ENCODE measurements at regions not wholly inside any gene's neighbourhood (a gene's known extent, or its start where the extent isn't known, plus 50 kb on each side); places are given as distances from the start of the nearest gene placed in this dataset.

DNA sequence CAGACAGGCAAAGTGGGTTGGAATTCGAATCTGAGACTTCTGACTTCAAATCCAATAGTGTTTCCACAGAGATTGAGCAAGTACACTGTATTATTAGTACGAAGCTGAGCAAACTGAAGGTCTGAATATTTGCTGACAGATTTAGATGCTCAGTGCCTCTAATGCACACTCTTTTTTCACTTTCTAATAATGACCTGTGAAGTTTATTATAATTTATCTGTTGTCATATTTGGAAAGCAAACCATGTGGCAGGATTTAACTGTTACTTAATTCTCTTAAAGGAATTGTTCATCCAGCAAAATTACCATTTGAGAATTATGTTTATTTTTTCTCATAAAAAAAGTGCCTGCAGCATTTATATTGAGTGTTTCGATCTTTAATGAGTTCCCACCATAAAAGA lies 277.3 kb downstream of the DMRT2 start:
- DNase-seq (ENCODE audit: low read depth, low spot score): no peak

DNA sequence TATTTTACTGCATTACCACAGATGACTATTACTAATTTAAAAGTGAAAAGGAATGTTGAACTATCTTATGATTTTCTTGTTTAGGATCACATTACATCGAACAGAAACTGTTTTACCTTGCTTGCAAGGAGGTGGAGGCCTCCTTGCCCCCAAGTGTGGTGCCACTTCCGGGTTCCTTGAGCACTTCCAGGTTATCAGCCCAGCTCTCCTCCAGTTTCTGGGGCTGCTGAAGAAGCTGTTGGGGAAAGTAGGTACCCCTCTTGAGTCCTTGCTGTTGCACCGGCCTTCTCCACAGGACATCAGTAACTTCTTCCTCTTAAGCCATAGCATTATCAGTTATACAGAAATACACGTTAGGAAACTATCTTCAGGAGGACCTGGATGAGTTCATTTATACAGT lies 278.2 kb downstream of the DMRT2 start:
- no peak for DNase-seq (ENCODE audit: low read depth, low spot score)

DNA sequence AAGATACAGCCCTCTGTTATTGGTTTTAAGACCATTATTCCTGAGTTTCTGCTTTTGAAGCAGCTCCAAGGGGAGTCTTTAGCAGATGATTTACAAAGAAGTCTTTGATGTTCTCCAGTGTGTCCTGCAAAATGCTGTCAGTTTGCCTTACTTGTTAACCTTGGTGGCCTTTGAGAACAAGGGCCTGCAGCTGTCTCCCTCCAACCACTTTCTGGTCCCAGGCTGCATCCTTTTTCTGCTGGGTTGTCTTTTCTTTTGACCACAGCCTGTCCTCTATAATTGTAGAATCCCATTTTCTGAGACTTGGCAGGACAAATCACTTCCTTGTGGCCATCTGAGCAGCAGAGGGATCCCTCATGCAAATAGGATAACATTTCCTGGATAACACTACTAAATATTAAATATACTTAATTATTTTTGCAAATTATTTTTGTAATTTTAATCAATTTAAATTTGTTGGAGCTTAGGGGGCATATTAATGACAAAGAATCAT lies 281.4 kb downstream of the DMRT2 start:
- DNase-seq (ENCODE audit: low read depth, low spot score): no peak

DNA sequence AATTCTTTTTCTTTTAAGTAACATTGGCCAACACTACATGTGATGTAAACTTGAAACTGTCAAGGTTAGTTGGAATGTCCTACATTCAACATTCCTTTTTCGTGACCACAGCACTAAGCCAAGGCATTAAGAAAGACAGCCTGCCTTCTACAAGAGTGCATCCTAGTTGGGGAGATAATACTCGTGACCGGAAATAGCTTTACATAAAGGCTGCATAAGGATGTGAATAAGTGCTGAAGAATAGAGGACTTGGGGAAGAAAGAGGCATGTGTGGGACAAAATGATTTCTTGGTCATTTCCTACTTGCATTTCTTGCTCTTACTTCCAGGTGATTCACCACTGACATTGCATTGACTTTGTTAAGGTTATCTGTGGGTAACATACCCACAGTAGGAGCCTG lies 282.0 kb downstream of the DMRT2 start:
- DNase-seq (ENCODE audit: low read depth, low spot score): no peak

DNA sequence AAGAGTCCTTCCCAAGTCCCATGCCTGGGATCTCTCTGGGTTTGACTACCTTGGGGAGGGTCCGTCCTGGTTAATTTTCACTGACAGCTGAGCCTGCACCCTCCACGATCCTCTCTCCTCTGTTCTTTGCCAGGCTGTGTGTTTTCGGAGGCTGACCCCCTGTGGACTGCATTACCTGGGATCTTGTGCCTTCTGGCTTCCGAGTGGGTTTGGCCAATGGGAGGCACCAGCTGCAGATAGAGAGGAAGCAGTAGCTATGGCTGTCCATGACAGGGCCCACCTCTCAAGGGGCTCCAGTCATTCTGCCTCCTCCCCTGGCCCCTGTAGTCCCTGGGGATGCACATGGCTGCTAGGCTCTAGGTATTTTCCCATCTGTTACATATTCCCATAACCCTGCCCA lies 285.0 kb downstream of the DMRT2 start:
- DNase-seq (ENCODE audit: low read depth, low spot score): no peak

DNA sequence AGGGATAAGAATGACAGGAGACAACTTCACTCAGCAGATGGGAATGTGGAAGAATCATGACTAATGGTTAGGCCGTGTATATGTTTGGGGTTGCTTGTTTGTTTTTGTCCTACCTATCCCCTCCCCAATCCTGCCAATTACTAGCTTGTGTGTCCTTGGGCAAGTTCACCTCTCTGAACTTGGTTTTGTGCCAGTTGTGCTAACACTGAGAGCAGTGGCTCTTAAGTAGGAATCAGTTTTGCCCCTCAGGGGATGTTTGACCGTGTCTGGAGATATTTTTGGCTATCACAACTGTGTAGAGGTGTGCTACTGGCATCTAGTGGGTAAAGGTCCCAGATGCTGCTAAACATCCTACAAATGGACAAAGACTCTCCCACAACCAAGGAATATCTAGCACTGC lies 287.0 kb downstream of the DMRT2 start:
- no peak for DNase-seq (ENCODE audit: low read depth, low spot score)

DNA sequence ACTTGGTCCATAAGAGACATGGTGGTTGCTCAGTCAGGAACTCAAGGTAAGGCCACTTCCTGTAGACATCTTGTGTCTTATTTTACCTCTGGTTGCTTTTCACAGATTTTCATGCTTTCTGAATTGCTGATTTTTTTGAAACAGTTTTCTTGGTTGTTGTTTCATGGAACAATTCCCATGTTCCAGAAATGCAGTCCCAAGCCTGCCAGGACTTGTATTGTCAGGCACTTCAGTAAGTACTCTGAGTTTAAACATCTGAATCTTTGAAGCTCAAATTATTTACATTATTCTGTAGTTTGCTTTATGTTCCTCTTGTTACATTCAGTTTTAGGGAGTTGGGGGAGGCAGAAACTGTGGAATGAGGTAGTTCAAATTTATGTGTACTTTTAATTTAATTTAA lies 290.2 kb downstream of the DMRT2 start:
- DNase-seq (ENCODE audit: low read depth, low spot score): no peak

DNA sequence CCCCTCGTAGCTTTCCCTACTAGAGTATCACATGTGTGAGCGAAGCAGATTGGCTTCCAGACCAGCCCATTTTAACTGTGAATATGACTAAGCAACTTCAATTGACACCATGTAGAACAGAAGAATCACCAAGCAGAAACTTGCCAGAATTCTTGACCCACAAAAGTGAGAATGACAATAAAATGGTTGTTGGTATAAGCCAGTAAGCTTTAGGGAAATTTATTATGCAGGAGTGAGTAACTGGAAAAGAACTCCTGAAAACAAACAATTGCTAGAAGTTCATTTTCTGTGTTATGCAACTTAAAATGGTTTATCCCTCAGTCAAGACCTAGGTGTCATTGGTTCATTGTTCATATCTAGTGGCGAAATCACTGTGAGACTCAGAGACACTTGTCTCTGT lies 303.1 kb downstream of the DMRT2 start:
- no peak for DNase-seq (ENCODE audit: low read depth, low spot score)

DNA sequence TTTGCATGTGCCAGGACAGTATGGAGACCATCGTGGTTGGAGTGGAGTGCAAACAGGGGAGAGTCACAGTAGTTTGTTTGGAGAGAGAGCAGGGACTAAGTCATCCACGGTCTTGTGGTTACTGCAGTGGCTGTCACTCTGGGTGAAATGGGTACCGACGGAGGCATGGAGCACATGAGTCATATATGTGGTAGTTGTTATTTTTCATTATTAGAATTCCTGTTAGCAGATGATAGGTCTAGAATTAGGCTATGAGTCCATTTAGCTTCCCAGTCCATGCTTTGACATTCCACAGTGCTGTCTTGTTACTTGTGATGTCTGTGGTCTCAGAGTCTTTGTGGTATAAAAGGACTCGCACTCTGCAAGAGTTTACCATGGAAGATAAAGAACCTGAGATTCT lies 303.9 kb downstream of the DMRT2 start:
- DNase-seq (ENCODE audit: low read depth, low spot score): no peak

DNA sequence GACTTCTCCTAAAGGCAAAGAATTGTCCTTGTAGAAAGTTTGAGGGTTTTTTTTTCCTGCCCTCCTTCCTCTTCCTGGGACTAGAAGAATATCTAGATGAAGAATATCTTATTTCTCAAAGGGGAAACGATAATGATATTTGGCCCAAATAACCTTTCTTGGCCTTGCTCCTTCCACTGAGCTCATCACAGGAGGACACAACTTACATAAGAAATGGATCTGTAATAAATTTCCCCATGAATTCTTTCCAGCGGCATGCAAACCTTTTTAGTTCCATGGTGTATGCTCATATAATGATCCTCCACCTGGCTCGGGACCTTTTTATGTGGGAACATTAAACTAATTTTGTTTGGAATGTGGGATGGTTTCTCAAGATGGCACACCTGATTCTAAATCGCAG lies 304.4 kb downstream of the DMRT2 start:
- DNase-seq (ENCODE audit: low read depth, low spot score): no peak

DNA sequence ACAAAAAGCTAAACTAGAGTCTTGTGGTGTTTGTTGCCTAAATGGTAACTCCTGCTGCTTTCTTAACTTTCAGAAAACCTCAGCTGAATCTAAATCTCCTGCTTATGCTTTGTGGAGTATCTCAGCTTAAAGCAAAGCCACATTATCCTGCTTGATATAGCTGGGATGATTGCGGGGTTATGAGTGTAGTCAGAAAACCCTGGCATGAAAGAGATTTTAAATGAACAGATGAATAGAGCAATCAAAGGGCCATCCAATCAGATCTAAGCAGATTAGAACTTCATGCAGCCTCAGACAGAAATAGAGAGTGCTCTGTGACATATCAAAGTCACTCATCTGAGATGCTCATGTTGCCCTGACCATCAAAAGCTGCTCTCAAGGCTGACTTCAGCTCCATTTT lies 305.5 kb downstream of the DMRT2 start:
- no peak for DNase-seq (ENCODE audit: low read depth, low spot score)

DNA sequence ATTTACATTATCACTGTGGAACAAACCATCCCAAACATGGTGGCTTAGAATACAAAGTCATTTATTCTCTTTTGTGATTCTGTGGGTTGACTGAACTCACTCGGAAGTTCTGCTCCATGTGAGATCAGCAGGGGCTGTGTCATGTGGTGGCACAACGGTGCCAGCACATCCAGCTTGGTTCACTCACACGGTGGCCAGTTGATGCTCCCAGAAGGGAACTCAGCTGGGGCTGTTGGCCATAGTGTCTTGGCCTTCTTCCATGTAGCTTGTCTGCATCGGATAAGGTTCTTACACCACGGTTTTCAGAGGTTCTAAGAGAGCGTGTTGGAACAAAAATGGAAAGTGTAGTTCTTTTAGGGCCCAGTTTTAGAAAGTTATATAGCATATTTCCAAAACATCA lies 312.7 kb downstream of the DMRT2 start:
- no peak for DNase-seq (ENCODE audit: low read depth, low spot score)

DNA sequence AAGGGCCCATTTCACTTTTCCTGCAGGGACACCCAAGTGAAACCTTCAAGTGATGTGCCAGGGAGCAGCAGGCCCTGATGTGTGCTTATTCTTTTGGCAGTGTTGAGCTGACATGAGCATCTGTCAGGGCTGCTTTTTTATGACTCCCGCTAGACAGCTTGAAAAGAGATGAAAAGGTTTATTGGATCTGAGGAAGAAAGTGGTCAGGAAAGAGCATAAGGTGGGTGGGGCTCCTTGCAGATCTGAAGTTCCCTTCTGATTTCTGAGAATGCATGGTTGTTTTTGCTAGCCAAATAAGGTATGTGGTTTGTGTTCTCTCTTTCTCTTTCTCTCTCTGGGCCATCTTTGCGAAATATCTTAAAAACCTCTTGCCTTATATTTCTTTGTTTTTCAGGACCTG lies 316.1 kb downstream of the DMRT2 start:
- no peak for DNase-seq (ENCODE audit: low read depth, low spot score)

DNA sequence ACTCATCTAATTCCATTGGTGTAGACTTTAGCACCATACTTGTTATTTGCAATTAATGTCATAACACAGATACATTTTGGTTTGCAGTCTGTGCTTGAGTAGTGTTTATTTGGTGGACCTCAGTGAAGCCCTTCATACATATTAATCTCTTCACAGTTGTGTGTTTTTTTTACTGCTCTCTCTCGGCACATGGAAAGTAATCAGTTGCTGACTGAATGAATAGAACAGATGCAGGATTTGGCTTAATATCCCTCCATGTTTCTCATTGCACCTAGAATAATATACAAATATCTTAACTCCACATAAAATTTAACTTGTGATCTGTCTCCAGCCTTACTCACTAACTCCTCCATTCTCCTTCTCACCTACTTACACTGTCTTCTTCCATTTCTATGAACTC lies 319.1 kb downstream of the DMRT2 start:
- DNase-seq (ENCODE audit: low read depth, low spot score): no peak

DNA sequence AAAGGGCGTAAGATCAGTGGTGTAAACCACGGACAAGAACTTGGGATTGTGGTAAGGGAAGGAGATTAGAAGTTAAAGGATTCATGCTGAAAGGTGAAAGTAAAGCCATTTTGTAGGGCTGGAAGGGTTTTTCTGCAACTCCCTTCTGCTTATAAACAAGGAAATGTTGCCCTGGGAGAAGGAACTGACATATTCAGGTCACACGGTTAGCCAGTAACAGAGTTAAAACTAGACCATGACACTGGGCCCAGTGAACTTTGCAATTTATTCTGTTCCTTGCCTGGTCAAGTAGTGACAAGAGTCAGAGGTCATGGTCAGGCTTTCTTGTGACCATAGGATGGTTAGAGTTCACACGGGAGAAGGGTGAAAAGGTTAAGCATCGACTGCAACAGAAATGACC lies 323.3 kb downstream of the DMRT2 start:
- DNase-seq (ENCODE audit: low read depth, low spot score): no peak

DNA sequence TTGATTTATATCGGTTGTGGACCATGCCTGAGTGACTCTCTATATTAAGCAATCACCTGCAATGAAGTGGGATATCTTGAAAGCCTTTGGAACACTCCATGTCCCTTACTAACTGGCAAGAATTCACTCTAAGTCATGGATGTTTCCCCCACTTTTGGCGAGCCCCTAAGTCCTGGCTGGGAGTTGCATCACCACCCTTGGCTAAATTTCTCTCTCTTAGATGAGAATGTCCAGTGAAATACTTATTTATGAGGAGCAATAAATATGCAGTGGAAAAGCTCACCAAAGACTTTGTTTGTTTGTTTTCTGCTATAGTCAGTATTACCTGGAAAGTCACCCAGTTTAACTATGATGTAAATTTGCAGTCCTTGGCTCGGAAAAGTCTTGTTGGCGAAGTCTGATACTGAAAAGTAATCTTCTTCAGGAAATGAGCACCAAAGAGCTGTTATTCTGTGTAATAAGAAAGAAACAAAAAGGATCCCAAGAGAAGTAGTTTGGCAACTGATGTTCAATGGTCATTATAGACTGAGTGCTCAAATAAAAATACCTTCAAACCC lies 333.8 kb downstream of the DMRT2 start:
- DNase-seq (ENCODE audit: low read depth, low spot score): no peak

DNA sequence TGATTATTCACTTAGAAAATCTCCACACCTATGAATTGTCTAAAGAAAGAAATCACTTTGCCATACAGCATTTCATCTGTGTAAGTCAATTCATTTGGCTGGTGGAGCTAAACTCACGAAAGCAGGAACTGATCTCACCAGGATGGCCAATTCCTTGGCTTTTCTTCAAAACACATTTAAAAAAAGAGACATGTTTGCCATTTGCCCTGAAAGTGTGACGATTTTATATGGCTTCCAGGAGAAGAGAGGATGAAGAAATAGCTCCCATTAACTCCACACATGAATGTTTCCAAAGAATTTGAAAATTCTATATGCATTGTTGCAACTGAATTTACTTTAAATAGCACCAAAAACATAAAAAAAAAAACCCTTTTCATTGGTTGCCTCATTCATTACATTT lies 334.7 kb downstream of the DMRT2 start:
- no peak for DNase-seq (ENCODE audit: low read depth, low spot score)

DNA sequence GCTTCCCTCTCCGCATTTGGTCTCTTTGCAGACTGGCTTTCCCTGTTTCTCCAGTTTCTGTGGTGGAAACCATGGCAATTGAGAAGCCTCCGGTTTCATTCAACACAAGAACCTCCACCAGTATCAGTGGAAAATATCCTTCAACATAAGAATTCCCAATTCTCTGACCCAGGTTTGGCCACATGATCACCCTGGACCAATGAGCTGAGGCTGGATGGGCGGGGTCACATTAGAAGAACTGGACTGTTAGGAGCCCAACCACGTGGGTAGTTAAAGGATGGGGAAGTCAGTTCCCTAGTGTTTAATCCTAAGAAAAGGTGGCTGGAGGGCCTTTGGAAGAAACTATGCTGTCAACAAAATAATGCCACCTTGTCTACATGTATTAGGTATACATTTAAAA lies 336.3 kb downstream of the DMRT2 start:
- no peak for DNase-seq (ENCODE audit: low read depth, low spot score)

DNA sequence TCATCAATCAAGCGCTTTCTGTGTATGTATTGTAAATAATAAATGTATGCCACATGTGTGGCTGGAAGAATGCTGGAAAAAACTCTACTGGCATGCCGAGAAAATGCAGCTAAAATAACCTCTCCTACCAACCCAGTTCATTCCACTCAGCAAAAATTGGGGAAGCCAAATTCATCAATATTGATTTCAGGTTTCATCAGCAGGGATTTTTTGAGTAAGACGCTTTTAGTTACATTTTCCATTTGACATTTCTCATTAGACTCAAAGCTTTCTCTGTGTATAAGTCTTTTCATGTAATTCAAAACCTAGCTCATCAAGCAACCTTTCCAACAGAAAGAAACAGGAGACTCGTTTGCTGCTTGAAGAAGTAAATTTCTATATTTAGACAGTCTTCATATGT lies 338.1 kb downstream of the DMRT2 start:
- DNase-seq (ENCODE audit: low read depth, low spot score): no peak

DNA sequence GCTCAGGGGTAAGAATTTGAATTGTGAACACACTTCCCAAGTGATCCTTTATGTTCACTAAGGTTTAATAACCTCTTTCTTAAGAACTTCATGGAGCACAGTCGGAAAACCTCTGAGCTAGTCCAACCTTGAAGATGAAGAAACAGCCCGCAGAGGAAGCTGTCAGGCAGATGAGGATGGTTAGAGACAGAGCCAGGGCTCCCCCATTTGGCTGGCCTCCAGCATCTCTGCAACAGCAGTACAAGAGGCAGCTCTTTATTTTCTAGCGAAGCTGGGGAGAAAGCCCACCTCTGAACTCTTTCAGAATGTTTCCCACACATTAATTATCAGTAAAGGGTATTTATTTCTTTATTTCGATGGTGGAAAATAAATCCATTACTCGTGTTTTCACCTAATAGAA lies 350.8 kb downstream of the DMRT2 start:
- no peak for DNase-seq (ENCODE audit: low read depth, low spot score)

DNA sequence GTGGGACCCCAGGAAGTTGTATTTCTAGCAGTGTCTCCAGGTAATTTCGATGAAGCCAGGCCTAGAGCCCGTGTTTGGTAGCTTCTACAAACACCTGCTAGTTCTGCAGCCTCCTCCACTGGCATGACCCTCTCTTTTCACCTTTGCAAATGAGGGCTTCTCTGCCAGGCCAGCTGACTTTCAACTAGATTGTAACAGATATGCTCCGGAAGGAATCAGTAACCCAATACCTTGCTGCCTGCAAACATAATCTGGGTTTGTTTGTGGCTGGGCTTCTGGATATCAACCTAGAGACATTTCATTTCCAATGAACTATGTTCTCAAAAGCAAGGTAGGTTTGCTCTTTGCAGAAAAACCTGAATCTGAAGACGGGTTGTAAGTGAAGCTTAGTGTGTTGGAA lies 354.8 kb downstream of the DMRT2 start:
- no peak for DNase-seq (ENCODE audit: low read depth, low spot score)

DNA sequence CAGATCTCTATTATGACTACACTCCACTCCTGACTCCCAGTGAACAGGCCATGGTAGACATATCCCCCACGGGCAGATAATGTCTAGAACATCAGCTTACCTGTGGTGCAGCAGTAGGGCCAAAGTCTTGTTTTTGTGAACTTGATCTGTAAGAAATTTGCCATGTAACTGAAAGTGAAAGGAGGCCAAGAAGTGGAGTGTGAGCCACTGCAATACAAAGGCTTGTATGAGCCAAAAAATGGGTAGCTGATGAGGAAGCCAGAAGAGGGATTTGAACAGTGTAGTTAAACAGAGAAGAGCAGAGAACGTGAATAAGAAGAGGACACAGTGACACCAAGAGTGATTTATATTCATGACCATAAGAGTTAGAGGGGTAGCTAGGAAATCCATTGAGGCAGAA lies 361.7 kb downstream of the DMRT2 start:
- DNase-seq (ENCODE audit: low read depth, low spot score): no peak

DNA sequence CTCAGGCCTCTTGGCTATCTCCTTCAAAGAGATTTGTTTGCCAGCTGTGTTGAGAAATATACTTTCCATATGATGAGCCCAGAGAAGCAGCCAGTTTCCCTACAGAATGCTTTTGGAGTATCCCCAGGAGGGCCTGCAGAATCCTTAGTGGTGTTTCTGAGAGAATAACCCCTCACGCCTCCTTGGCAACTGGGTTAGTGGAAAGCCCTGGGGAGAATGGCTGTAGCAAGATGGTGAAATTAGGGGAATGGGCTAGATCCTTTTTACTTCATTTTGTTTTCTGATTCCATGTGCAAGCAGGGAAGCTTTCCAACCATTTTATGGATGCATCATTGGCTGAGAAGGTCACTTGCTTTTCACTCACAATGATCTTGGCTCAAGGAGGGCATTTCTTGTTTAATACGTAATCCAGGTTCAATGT lies 364.6 kb downstream of the DMRT2 start:
- no peak for DNase-seq (ENCODE audit: low read depth, low spot score)

DNA sequence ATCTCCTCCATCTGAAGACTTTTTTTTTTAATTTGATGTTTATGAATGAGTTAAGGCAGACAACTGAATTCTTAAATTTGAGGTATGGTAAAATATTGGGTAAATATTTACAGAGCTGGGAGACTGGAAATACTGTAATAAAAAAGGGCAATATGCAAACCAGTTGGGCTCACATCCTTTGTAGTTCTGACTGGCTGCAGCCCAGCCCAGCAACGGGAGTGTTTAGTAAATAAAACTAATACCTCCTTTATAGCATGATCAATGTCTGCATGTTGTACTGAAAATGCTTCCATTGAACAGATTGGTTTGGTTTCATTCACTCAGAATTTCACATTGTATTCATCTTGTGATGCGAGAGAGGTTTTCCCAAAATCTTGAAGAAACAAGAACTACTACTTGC lies 365.0 kb downstream of the DMRT2 start:
- DNase-seq (ENCODE audit: low read depth, low spot score): no peak

DNA sequence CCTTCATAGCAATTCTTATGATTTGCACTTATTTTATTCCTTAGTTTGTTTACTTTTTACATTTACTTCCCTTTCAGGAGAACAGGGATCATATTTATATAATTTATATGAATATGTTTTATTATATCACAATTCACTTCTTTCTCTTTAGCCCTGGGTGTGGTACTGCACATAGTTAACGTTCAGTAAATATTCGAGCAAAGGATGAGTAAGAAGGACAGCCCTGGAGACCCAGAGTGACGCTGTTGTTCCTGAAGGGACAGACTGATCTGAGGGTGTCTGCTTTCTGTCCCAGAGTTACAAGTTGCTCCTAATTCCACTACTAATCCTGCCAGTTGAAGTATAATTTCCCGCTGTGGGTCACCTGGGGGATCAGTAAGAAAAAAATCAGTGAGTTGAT lies 366.1 kb downstream of the DMRT2 start:
- DNase-seq (ENCODE audit: low read depth, low spot score): no peak
